ENCODE measurements at regions not wholly inside any gene's neighbourhood (a gene's known extent, or its start where the extent isn't known, plus 50 kb on each side); places are given as distances from the start of the nearest gene placed in this dataset.
A peak's percentile ranks its signal among the peaks of the same experiment; 100 is the strongest.
"Not testable (repeated sequence)": the region's sequence is repeated elsewhere in the genome, so short reads cannot be mapped to it uniquely, and the experiment has no call there.

DNA sequence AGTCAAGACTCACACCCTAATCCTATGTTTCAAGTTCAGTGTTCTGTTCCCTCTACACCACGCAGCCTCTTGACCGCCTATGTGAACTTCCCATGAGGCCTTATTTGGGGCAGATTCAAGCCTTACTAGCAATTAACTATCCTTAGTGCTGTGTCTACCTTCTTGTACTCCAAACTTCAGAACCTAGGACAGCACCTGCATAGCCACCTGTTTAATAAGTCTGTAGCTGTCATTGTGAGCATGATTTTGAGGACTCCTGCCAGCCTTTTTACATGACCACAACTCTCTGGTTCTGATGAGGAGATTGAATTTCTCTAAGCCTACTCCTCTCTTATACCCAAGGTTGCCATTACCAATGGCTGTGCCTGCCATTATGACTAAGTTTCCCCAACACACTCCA, 50.8 kb upstream of the PCSK1 start:
- Histone ChIP-seq H3K9me3 (ENCODE audit: control insufficient read depth in 1 of 2, low read length in 2 of 2) (no peaks in the 10 kb centered on the region), H3K4me1 (ENCODE audit: insufficient read depth, low read length) (no peaks in the 10 kb centered on the region), H3K27me3 (ENCODE audit: insufficient read depth, low read length) (no peaks in the 10 kb centered on the region), H3K4me3 (ENCODE audit: low read length in 2 of 2) (no peak overlapping the region), H3K27ac (ENCODE audit: low read depth, low read length) (no peak overlapping the region), H3K36me3 (ENCODE audit: insufficient read depth, low read length) (no peaks in the 10 kb centered on the region)
- ChIA-PET CTCF (ENCODE audit: partially characterized antibody) (interaction anchor here (1.7 kb wide), 1 partner anchor 117 kb away, joined by 5 read pairs; no protein-coding TSS in a partner anchor), POLR2A (ENCODE audit: partially characterized antibody) (no interaction called here)
- intact Hi-C loops (cut with micrococcal nuclease) = no loop called here
- H3K4me3 Mint-ChIP-seq = no peak overlapping the region
- peak in 2 of 5 donors; percentile 1 to 8 for DNase-seq
- no peaks in the 10 kb centered on the region for H3K36me3 Mint-ChIP-seq
- H3K27ac Mint-ChIP-seq = no peak overlapping the region
- peaks cover 5% of the 10 kb centered on the region in 2 donors for H3K27me3 Mint-ChIP-seq
- H3K9me3 Mint-ChIP-seq = peaks cover 0 to 4% (median 0%) of the 10 kb centered on the region in 8 donors
- no peaks in the 10 kb centered on the region for H3K4me1 Mint-ChIP-seq

DNA sequence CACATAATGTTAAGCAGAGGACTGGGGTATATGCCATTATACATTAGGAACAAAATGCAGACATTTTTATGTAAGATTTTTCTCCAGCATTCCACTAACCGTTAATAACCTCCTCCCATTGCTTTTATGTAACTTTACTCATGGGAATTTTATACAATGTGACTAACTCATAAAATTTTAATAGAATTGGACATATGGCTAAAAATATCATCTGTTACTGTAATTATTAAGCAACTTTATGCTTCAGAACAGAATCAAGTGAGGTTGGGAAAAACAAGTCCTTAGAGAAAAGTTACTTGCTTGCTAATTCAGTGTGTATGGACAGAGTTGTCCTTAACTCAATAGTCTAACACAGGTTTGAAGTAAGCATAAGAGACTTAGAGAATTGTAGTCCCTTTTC, 54.8 kb upstream of the PCSK1 start:
- H3K27me3 Mint-ChIP-seq = peaks cover 5 to 8% of the 10 kb centered on the region in 2 donors
- H3K4me1 Mint-ChIP-seq = no peaks in the 10 kb centered on the region
- no peak overlapping the region for H3K27ac Mint-ChIP-seq
- Histone ChIP-seq H3K27ac (ENCODE audit: low read depth, low read length) (no peak overlapping the region), H3K9me3 (ENCODE audit: control insufficient read depth in 1 of 2, low read length in 2 of 2) (no peaks in the 10 kb centered on the region), H3K4me3 (ENCODE audit: low read length in 2 of 2) (no peak overlapping the region), H3K27me3 (ENCODE audit: insufficient read depth, low read length) (no peaks in the 10 kb centered on the region), H3K4me1 (ENCODE audit: insufficient read depth, low read length) (no peaks in the 10 kb centered on the region), H3K36me3 (ENCODE audit: insufficient read depth, low read length) (no peaks in the 10 kb centered on the region)
- DNase-seq = no peak
- intact Hi-C loops (cut with micrococcal nuclease) = no loop called here
- CTCF ChIA-PET (ENCODE audit: partially characterized antibody) = no interaction called here
- no peaks in the 10 kb centered on the region for H3K36me3 Mint-ChIP-seq
- H3K4me3 Mint-ChIP-seq = no peak overlapping the region
- peaks cover 0 to 4% (median 0%) of the 10 kb centered on the region in 8 donors for H3K9me3 Mint-ChIP-seq
- POLR2A ChIA-PET (ENCODE audit: partially characterized antibody) = no interaction called here

DNA sequence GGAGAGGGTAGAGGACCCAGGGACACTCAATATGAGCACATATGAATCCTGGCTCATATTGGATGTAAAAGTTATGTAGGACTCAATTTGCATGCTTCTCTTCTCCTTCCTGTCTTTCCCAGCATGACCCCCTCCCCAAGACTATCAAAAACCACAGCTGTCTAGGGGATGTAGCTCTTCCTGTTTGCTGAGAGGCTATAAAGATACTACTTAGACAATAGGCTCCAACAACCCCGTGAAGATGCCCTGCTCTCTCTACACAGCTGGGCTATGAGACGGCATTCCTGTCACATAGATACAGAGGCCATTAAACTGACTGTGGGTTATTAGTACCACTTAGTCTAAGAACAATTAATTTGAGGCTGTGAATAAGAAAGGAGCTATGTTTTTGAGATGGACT, 56.5 kb upstream of the PCSK1 start:
- Mint-ChIP-seq H3K27me3 (peaks cover 7% of the 10 kb centered on the region in 2 donors), H3K4me1 (no peaks in the 10 kb centered on the region), H3K9me3 (peaks cover 0 to 9% (median 0%) of the 10 kb centered on the region in 8 donors), H3K27ac (no peak overlapping the region), H3K4me3 (no peak overlapping the region), H3K36me3 (peaks cover 0 to 4% of the 10 kb centered on the region in 2 donors)
- ChIA-PET POLR2A (ENCODE audit: partially characterized antibody) (no interaction called here), CTCF (ENCODE audit: partially characterized antibody) (no interaction called here)
- DNase-seq = no peak
- no peak overlapping the region for H3K4me3 ChIP-seq (ENCODE audit: low read length in 2 of 2)
- intact Hi-C loops (cut with micrococcal nuclease) = no loop called here
- no peaks in the 10 kb centered on the region for H3K27me3 ChIP-seq (ENCODE audit: insufficient read depth, low read length)
- H3K36me3 ChIP-seq (ENCODE audit: insufficient read depth, low read length) = no peaks in the 10 kb centered on the region
- no peak overlapping the region for H3K27ac ChIP-seq (ENCODE audit: low read depth, low read length)
- H3K9me3 ChIP-seq (ENCODE audit: control insufficient read depth in 1 of 2, low read length in 2 of 2) = no peaks in the 10 kb centered on the region
- H3K4me1 ChIP-seq (ENCODE audit: insufficient read depth, low read length) = no peaks in the 10 kb centered on the region

DNA sequence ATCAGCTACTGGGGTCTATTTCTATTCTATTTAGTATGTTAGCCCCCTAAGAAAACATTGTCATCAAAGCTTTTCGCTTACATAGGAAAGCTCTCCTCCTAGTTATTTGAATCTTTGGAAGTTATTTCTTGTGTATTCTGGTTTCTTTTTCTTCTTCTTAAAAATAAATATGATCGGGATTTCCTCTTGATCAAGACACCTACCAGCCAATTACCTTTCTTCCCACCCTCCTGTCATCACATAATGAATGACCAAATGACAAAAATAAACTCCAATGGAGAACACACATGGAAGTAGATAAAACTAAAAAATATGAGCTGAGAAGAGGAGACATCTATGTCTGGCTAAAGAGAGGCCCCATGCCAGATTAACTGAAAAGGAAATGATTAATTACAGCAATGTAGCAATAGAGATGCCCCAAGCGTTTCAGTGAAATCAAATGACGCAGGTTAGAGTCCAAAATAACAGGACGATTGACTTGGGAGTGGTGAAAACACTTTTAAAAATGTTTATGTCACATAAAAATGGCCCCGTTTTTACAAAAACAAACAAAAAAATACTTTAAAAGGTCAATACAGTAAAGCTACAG, 59.5 kb upstream of the PCSK1 start:
- H3K27me3 Mint-ChIP-seq = peaks cover 2 to 3% of the 10 kb centered on the region in 2 donors
- no peak overlapping the region for H3K27ac Mint-ChIP-seq
- intact Hi-C loops (cut with micrococcal nuclease) = no loop called here
- H3K9me3 Mint-ChIP-seq = peaks cover 0 to 6% (median 0%) of the 10 kb centered on the region in 8 donors
- Histone ChIP-seq H3K4me3 (ENCODE audit: low read length in 2 of 2) (no peak overlapping the region), H3K27me3 (ENCODE audit: insufficient read depth, low read length) (no peaks in the 10 kb centered on the region), H3K4me1 (ENCODE audit: insufficient read depth, low read length) (no peaks in the 10 kb centered on the region), H3K9me3 (ENCODE audit: control insufficient read depth in 1 of 2, low read length in 2 of 2) (no peaks in the 10 kb centered on the region), H3K27ac (ENCODE audit: low read depth, low read length) (no peak overlapping the region), H3K36me3 (ENCODE audit: insufficient read depth, low read length) (no peaks in the 10 kb centered on the region)
- ChIA-PET CTCF (ENCODE audit: partially characterized antibody) (interaction anchor here (1.4 kb wide), 1 partner anchor 103 kb away, joined by 4 read pairs; no protein-coding TSS in a partner anchor), POLR2A (ENCODE audit: partially characterized antibody) (no interaction called here)
- no peak overlapping the region for H3K4me3 Mint-ChIP-seq
- no peaks in the 10 kb centered on the region for H3K4me1 Mint-ChIP-seq
- peaks cover 0 to 5% of the 10 kb centered on the region in 2 donors for H3K36me3 Mint-ChIP-seq
- DNase-seq = no peak

DNA sequence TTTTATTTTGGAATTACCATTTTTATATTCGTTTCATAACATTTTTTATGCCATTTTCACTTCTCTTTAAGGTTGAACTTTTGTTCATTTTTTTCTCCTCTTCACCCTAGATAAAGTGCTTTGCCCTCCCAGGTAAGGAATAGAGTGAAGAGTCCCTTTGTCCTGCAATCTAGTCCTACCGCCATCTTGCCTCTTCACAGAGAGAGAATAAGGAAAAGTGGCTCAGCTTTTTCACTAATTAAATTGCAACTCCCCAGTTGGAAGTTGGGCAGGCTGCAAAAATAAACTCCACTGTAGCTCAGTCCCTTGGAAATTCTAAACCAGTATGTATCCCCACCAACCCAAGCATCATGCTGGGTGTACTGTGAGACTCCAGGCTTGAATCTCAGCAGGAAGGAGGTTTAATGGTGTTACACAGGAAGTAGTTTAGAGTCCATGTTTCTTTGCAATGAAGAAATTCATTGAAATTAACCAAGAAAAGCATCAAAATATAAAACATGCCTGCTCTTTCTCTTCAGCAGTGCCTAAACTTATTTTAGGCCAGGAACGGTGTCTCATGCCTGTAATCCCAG, 60.3 kb upstream of the PCSK1 start:
- Histone ChIP-seq H3K27ac (ENCODE audit: low read depth, low read length) (no peak overlapping the region), H3K27me3 (ENCODE audit: insufficient read depth, low read length) (no peaks in the 10 kb centered on the region), H3K4me1 (ENCODE audit: insufficient read depth, low read length) (no peaks in the 10 kb centered on the region), H3K9me3 (ENCODE audit: control insufficient read depth in 1 of 2, low read length in 2 of 2) (no peaks in the 10 kb centered on the region), H3K4me3 (ENCODE audit: low read length in 2 of 2) (no peak overlapping the region), H3K36me3 (ENCODE audit: insufficient read depth, low read length) (no peaks in the 10 kb centered on the region)
- Mint-ChIP-seq H3K27ac (peak overlapping the region in 1 of 7 donors; percentile 24), H3K36me3 (peaks cover 0 to 5% of the 10 kb centered on the region in 2 donors), H3K9me3 (peaks cover 0 to 6% (median 0%) of the 10 kb centered on the region in 8 donors), H3K4me1 (no peaks in the 10 kb centered on the region), H3K27me3 (peaks cover 2 to 3% of the 10 kb centered on the region in 2 donors), H3K4me3 (no peak overlapping the region)
- intact Hi-C loops (cut with micrococcal nuclease) = no loop called here
- POLR2A ChIA-PET (ENCODE audit: partially characterized antibody) = no interaction called here
- CTCF ChIA-PET (ENCODE audit: partially characterized antibody) = interaction anchor here (1.4 kb wide), 1 partner anchor 103 kb away, joined by 4 read pairs; no protein-coding TSS in a partner anchor
- DNase-seq = no peak

DNA sequence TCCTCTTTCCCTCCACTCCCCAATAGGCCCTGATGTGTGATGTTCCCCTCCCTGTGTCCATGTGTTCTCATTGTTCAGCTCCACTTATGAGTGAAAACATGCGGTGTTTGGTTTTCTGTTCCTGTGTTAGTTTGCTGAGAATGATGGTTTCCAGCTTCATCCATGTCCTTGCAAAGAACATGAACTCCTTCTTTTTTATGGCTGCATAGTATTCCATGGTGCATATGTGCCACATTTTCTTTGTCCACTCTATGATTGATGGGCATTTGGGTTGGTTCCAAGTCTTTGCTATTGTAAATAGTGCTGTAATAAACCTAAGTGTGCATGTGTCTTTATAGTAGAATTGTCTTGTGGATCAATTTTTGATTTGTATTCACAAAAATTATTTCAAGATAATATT, 62.4 kb upstream of the PCSK1 start:
- H3K36me3 ChIP-seq (ENCODE audit: insufficient read depth, low read length); H3K4me3 ChIP-seq (ENCODE audit: low read length in 2 of 2); H3K27ac Mint-ChIP-seq; H3K4me3 Mint-ChIP-seq; H3K9me3 ChIP-seq (ENCODE audit: control insufficient read depth in 1 of 2, low read length in 2 of 2); intact Hi-C loops (cut with micrococcal nuclease); H3K9me3 Mint-ChIP-seq; H3K27me3 ChIP-seq (ENCODE audit: insufficient read depth, low read length); CTCF ChIA-PET (ENCODE audit: partially characterized antibody); H3K27me3 Mint-ChIP-seq; POLR2A ChIA-PET (ENCODE audit: partially characterized antibody); H3K36me3 Mint-ChIP-seq; H3K4me1 Mint-ChIP-seq; H3K27ac ChIP-seq (ENCODE audit: low read depth, low read length); DNase-seq; H3K4me1 ChIP-seq (ENCODE audit: insufficient read depth, low read length): not testable (repeated sequence)

DNA sequence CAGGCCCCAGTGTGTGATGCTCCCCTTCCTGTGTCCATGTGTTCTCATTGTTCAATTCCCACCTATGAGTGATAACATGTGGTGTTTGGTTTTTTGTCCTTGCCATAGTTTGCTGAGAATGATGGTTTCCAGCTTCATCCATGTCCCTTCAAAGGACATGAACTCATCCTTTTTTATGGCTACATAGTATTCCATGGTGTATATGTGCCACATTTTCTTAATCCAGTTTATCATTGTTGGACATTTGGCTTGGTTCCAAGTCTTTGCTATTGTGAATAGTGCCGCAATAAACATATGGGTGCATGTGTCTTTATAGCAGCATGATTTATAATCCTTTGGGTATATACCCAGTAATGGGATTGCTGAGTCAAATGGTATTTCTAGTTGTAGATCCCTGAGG, 64.0 kb upstream of the PCSK1 start:
- H3K4me1 Mint-ChIP-seq; DNase-seq; H3K27me3 Mint-ChIP-seq; H3K27ac Mint-ChIP-seq; H3K4me1 ChIP-seq (ENCODE audit: insufficient read depth, low read length); H3K36me3 Mint-ChIP-seq; POLR2A ChIA-PET (ENCODE audit: partially characterized antibody); H3K9me3 Mint-ChIP-seq; H3K27ac ChIP-seq (ENCODE audit: low read depth, low read length); H3K4me3 ChIP-seq (ENCODE audit: low read length in 2 of 2); H3K9me3 ChIP-seq (ENCODE audit: control insufficient read depth in 1 of 2, low read length in 2 of 2); H3K27me3 ChIP-seq (ENCODE audit: insufficient read depth, low read length); intact Hi-C loops (cut with micrococcal nuclease); CTCF ChIA-PET (ENCODE audit: partially characterized antibody); H3K36me3 ChIP-seq (ENCODE audit: insufficient read depth, low read length); H3K4me3 Mint-ChIP-seq: not testable (repeated sequence)
